SU-DHL-6 (cell line): ENCODE measurements at regions not wholly inside any gene's neighbourhood (a gene's known extent, or its start where the extent isn't known, plus 50 kb on each side); places are given as distances from the start of the nearest gene placed in this dataset.

ENCODE experiments used
- H2AFZ ChIP-seq: fragments of 200-600 bp; sonication (generic); 2 replicates; pipeline ENCODE4 v1.6.1; 2014; ENCODE audit warnings: low read depth, mild to moderate bottlenecking, moderate library complexity, mixed read lengths, antibody characterized with exemption, low read length; ENCODE audit not compliant: severe bottlenecking
- H3F3A ChIP-seq: fragments of 200-600 bp; shearing (Covaris generic); 2 replicates; pipeline ENCODE4 v1.6.0; 2016; ENCODE audit warnings: antibody characterized with exemption, mild to moderate bottlenecking; ENCODE audit not compliant: insufficient read depth
- H3K27ac ChIP-seq: fragments of 200-600 bp; sonication (generic); 2 replicates; pipeline ENCODE4 v1.5.1; 2016; ENCODE audit warnings: low read depth, mild to moderate bottlenecking, low read length, moderate library complexity, mixed read lengths
- H3K27me3 ChIP-seq: fragments of 200-600 bp; sonication (generic), shearing (Covaris generic); 2 replicates; pipeline ENCODE4 v1.6.0; 2014; ENCODE audit warnings: mild to moderate bottlenecking, low read length
- H3K36me3 ChIP-seq: fragments of 200-600 bp; sonication (generic); 2 replicates; pipeline ENCODE4 v1.6.1; 2014; ENCODE audit warnings: mild to moderate bottlenecking, low read length, mixed read lengths
- H3K4me2 ChIP-seq: fragments of 300-600, 200-600 bp; shearing (Covaris generic), sonication (generic); 2 replicates; pipeline ENCODE4 v1.6.0; 2014; ENCODE audit warnings: low read length, low read depth, mild to moderate bottlenecking; ENCODE audit not compliant: poor library complexity, severe bottlenecking
- H3K4me3 ChIP-seq: fragments of 200-600 bp; sonication (generic); 2 replicates; pipeline ENCODE4 v1.5.1; 2014; ENCODE audit warnings: antibody characterized with exemption, low read length, mild to moderate bottlenecking, mixed read lengths; ENCODE audit not compliant: insufficient read depth, poor library complexity, severe bottlenecking
- H3K79me2 ChIP-seq: fragments of 200-600 bp; sonication (generic); 2 replicates; pipeline ENCODE4 v1.6.1; 2014; ENCODE audit warnings: mild to moderate bottlenecking, low read length, moderate library complexity; ENCODE audit not compliant: insufficient read depth
- H3K9ac ChIP-seq: fragments of 200-600 bp; sonication (generic); 2 replicates; pipeline ENCODE4 v1.7.0; 2014; ENCODE audit warnings: mild to moderate bottlenecking, low read length
- H3K9me2 ChIP-seq: fragments of 200-600 bp; sonication (generic); replicated peaks from 2 replicates; pipeline ENCODE4 v1.6.1; 2014; ENCODE audit warnings: low read length; ENCODE audit not compliant: insufficient read depth
- H3K9me3 ChIP-seq: fragments of 200-600 bp; sonication (generic); 2 replicates; pipeline ENCODE4 v1.6.1; 2014; ENCODE audit warnings: low read length, mixed read lengths; ENCODE audit not compliant: insufficient read depth
- H4K20me1 ChIP-seq: fragments of 200-600 bp; sonication (generic); 2 replicates; pipeline ENCODE4 v1.6.1; 2014; ENCODE audit warnings: low read depth, mild to moderate bottlenecking, antibody characterized with exemption, low read length, moderate library complexity, mixed read lengths
- CTCF ChIP-seq: fragments of 200-600 bp; sonication (generic); IDR thresholded peaks from one replicate; pipeline ENCODE4 v1.5.1; 2017; ENCODE audit warnings: antibody characterized with exemption, mild to moderate bottlenecking, low read length, moderate library complexity; ENCODE audit not compliant: insufficient read depth, poor library complexity, severe bottlenecking
- EZH2phosphoT487 ChIP-seq: fragments of 200-600 bp; sonication (generic), shearing (Covaris generic); conservative IDR thresholded peaks from 2 replicates; pipeline ENCODE4 v1.6.1; 2018; ENCODE audit warnings: mild to moderate bottlenecking, antibody characterized with exemption, low read length, moderate library complexity, mixed read lengths

- Histone ChIP-seq H3K27me3 (no peaks in the 10 kb centered on the region), H3K9me3 (no peaks in the 10 kb centered on the region), H3K36me3 (no peaks in the 10 kb centered on the region), H3K79me2 (no peaks in the 10 kb centered on the region), H4K20me1 (no peaks in the 10 kb centered on the region), H2AFZ (no peak overlapping the region), H3K9ac (no peak overlapping the region), H3K9me2 (no peaks in the 10 kb centered on the region), H3F3A (no peaks in the 10 kb centered on the region), H3K4me3 (no peak overlapping the region), H3K27ac (no peak overlapping the region), H3K4me2 (no peak overlapping the region)
- TF ChIP-seq EZH2phosphoT487 (no peak), CTCF (no peak)
Measured at GRCh38 chr1:101307985-101308689, 71.3 kb downstream of the S1PR1 start.

GRCh38 chr1:101308935-101309333, 72.1 kb downstream of the S1PR1 start:
- Histone ChIP-seq H3K4me3 (no peak overlapping the region), H3K9me2 (no peaks in the 10 kb centered on the region), H3K27ac (no peak overlapping the region), H3K36me3 (no peaks in the 10 kb centered on the region), H3K9me3 (no peaks in the 10 kb centered on the region), H3K27me3 (no peaks in the 10 kb centered on the region), H3F3A (no peaks in the 10 kb centered on the region), H3K79me2 (no peaks in the 10 kb centered on the region), H2AFZ (no peak overlapping the region), H4K20me1 (no peaks in the 10 kb centered on the region), H3K4me2 (no peak overlapping the region), H3K9ac (no peak overlapping the region)
- no peak for TF ChIP-seq CTCF
- no peak for TF ChIP-seq EZH2phosphoT487

GRCh38 chr1:101309334-101310311, 72.8 kb downstream of the S1PR1 start:
- no peak overlapping the region for H3K27ac ChIP-seq

More at GRCh38 chr1:101309334-101310311, 72.8 kb downstream of the S1PR1 start:
- TF ChIP-seq EZH2phosphoT487 (no peak), CTCF (peak; percentile 82)
- Histone ChIP-seq H3K36me3 (no peaks in the 10 kb centered on the region), H3K79me2 (no peaks in the 10 kb centered on the region), H3K9ac (no peak overlapping the region), H4K20me1 (no peaks in the 10 kb centered on the region), H3K9me3 (no peaks in the 10 kb centered on the region), H3K4me3 (peak overlapping the region; percentile 12), H3K4me2 (peak overlapping the region; percentile 42), H3K27me3 (no peaks in the 10 kb centered on the region), H3K9me2 (no peaks in the 10 kb centered on the region), H3F3A (no peaks in the 10 kb centered on the region), H2AFZ (peak overlapping the region; percentile 29)
